GM12875 (cell line): ENCODE measurements at regions not wholly inside any gene's neighbourhood (a gene's known extent, or its start where the extent isn't known, plus 50 kb on each side); places are given as distances from the start of the nearest gene placed in this dataset.

Source experiments
- H3K4me3 ChIP-seq: one replicate; pipeline ENCODE4 v1.5.1; 2011; ENCODE audit warnings: low read depth, low read length, control low read depth
- CTCF ChIP-seq: IDR thresholded peaks from 2 replicates; pipeline ENCODE4 v1.5.1; 2011; ENCODE audit warnings: low read depth, mild to moderate bottlenecking, control low read depth, inconsistent platforms, low read length, moderate library complexity, borderline replicate concordance; ENCODE audit not compliant: insufficient read depth

GRCh38 chr3:146747928-146748327 is 142.8 kb upstream of the PLSCR5 start:
- no peak for TF ChIP-seq CTCF
- H3K4me3 ChIP-seq = no peak overlapping the region

GRCh38 chr3:146747051-146747450 is 141.9 kb upstream of the PLSCR5 start:
- H3K4me3 ChIP-seq = no peak overlapping the region
- no peak for TF ChIP-seq CTCF

GRCh38 chr3:146746190-146746589 is 141.0 kb upstream of the PLSCR5 start:
- H3K4me3 ChIP-seq = no peak overlapping the region
- no peak for TF ChIP-seq CTCF

- TF ChIP-seq CTCF = no peak
- H3K4me3 ChIP-seq = no peak overlapping the region
Observed at GRCh38 chr3:146739203-146739671, 134.1 kb upstream of the PLSCR5 start.

- no peak overlapping the region for H3K4me3 ChIP-seq
- TF ChIP-seq CTCF = no peak
Observed at GRCh38 chr3:146732325-146732724, 127.2 kb upstream of the PLSCR5 start.

- no peak for TF ChIP-seq CTCF
- no peak overlapping the region for H3K4me3 ChIP-seq
Observed at GRCh38 chr3:146715170-146715569, 110.0 kb upstream of the PLSCR5 start.

GRCh38 chr3:146712806-146713205 is 107.7 kb upstream of the PLSCR5 start:
- no peak for TF ChIP-seq CTCF

More at GRCh38 chr3:146712806-146713205, 107.7 kb upstream of the PLSCR5 start:
- H3K4me3 ChIP-seq = no peak overlapping the region
